HepG2 (cell line): ENCODE measurements at regions not wholly inside any gene's neighbourhood (a gene's known extent, or its start where the extent isn't known, plus 50 kb on each side); places are given as distances from the start of the nearest gene placed in this dataset.

Source experiments
- ATAC-seq: fragments of 200-7000 bp; cut with Tn5 transposase; 3 replicates; pipeline ENCODE4 v1.9.1; 2020; ENCODE audit warnings: mild to moderate bottlenecking, moderate library complexity
- BruUV-seq: library from RNA; stranded (reverse); fragments of 400-500 nt; replicated peaks from 2 replicates; lab custom pipeline; 2021; lab: Mats Ljungman, UMichigan
- CTCF ChIA-PET: fragments of 300-600 bp; formaldehyde crosslinking; extraction: SDS; loops from one replicate; lab custom pipeline; 2021; ENCODE audit warnings: low total read pairs, inconsistent platforms, low intra/inter-chr PET ratio; lab: Yijun Ruan, JAX
- POLR2A ChIA-PET: fragments of 350-600 bp; sonication (Branson Sonifier 250); formaldehyde crosslinking; loops from one replicate; lab custom pipeline; 2020; ENCODE audit warnings: antibody characterized with exemption, inconsistent platforms; lab: Yijun Ruan, JAX
- DNase-seq: peaks from one replicate; pipeline ENCODE4 v3.0.0-alpha.2; 2015; ENCODE audit warnings: low spot score
- FAIRE-seq: peaks from 3 replicates; lab custom pipeline; 2011; peaks lifted over from hg19 to GRCh38; lab: Jason Lieb, UNC
- H2AFZ ChIP-seq: one replicate; pipeline ENCODE4 v1.6.1; 2011; ENCODE audit warnings: low read length, inconsistent platforms
- H3K27ac ChIP-seq: fragments of 300-600 bp; 3 replicates; pipeline ENCODE4 v1.8.0; 2011; ENCODE audit warnings: mixed run types, mild to moderate bottlenecking, mixed read lengths, low read length, inconsistent platforms; ENCODE audit not compliant: insufficient read depth; ENCODE audit errors: extremely low read length
- H3K27me3 ChIP-seq, 2 experiments: fragments of 200-600 bp in 1 of 2; 2 replicates in 1 of 2; 3 replicates in 1 of 2; pipeline versions ENCODE4 v1.6.0 to v1.8.0; 2011; ENCODE audit warnings: low read length in 2 of 2, mild to moderate bottlenecking in 2 of 2, moderate library complexity in 2 of 2, inconsistent platforms in 1 of 2; ENCODE audit not compliant: insufficient read depth in 2 of 2, control insufficient read depth in 1 of 2
- H3K36me3 ChIP-seq, 2 experiments: fragments of 200-600 bp in 1 of 2; replicated peaks in 1 of 2; 2 replicates in 1 of 2; 3 replicates in 1 of 2; pipeline versions ENCODE4 v1.5.1 to v1.8.0; 2011; ENCODE audit warnings: low read length in 2 of 2, inconsistent platforms in 1 of 2; ENCODE audit not compliant: insufficient read depth in 2 of 2, control insufficient read depth in 1 of 2
- H3K4me1 ChIP-seq: 2 replicates; pipeline ENCODE4 v1.5.1; 2012; ENCODE audit warnings: low read length, inconsistent platforms; ENCODE audit not compliant: insufficient read depth
- H3K4me2 ChIP-seq: 2 replicates; pipeline ENCODE4 v1.6.0; 2011; ENCODE audit warnings: low read depth, low read length, inconsistent platforms
- H3K4me3 ChIP-seq, 3 experiments: fragments of 200-600 bp in 1 of 3; sonication (generic), shearing (Covaris generic) in 1 of 3; replicated peaks in 1 of 3; 2 replicates each; pipeline ENCODE4 v1.5.1; 2011 to 2016; ENCODE audit warnings: low read length in 3 of 3, inconsistent platforms in 2 of 3, low read depth in 2 of 3, mild to moderate bottlenecking in 2 of 3, control low read depth in 1 of 3, mixed read lengths in 1 of 3; ENCODE audit not compliant: insufficient read depth in 1 of 3
- H3K79me2 ChIP-seq: one replicate; pipeline ENCODE4 v1.6.1; 2011; ENCODE audit warnings: low read length, inconsistent platforms; ENCODE audit not compliant: insufficient read depth
- H3K9ac ChIP-seq: 2 replicates; pipeline ENCODE4 v1.6.0; 2011; ENCODE audit warnings: mild to moderate bottlenecking, low read depth, low read length, inconsistent platforms; ENCODE audit not compliant: insufficient read depth
- H3K9me3 ChIP-seq: 2 replicates; pipeline ENCODE4 v1.5.1; 2012; ENCODE audit warnings: mild to moderate bottlenecking, low read length
- H4K20me1 ChIP-seq: 2 replicates; pipeline ENCODE4 v1.6.0; 2011; ENCODE audit warnings: inconsistent platforms, mild to moderate bottlenecking, low read length, moderate library complexity; ENCODE audit not compliant: insufficient read depth
- ARNT2 ChIP-seq: sonication (generic); formaldehyde crosslinking; IDR thresholded peaks from 2 replicates; pipeline ENCODE4 v1.8.0; 2022; ENCODE audit warnings: mild to moderate bottlenecking, low read depth, missing genetic modification reagents, moderate library complexity
- ETS1 ChIP-seq: sonication (generic); formaldehyde crosslinking; IDR thresholded peaks from 2 replicates; pipeline ENCODE4 v1.4.0; 2020; ENCODE audit warnings: missing genetic modification reagents
- STAT6 ChIP-seq: sonication (generic); formaldehyde crosslinking; IDR thresholded peaks from 2 replicates; pipeline ENCODE4 v1.4.0; 2020; ENCODE audit warnings: missing genetic modification reagents, mild to moderate bottlenecking, borderline replicate concordance
- ZBTB7A ChIP-seq: sonication (generic); formaldehyde crosslinking; IDR thresholded peaks from 2 replicates; pipeline ENCODE4 v1.8.0; 2022; ENCODE audit warnings: mild to moderate bottlenecking, missing genetic modification reagents
- ZNF124 ChIP-seq: sonication (generic); formaldehyde crosslinking; IDR thresholded peaks from 2 replicates; pipeline ENCODE4 v1.4.0; 2020; ENCODE audit warnings: missing genetic modification reagents
- ZNF597 ChIP-seq: sonication (generic); formaldehyde crosslinking; IDR thresholded peaks from 2 replicates; pipeline ENCODE4 v1.5.0; 2020; ENCODE audit warnings: missing genetic modification reagents
- WGBS: methylation state at CpG from one replicate; pipeline ENCODE4 v1.1.6; 2017; ENCODE audit warnings: low lambda C conversion rate; 5-methylcytosine and 5-hydroxymethylcytosine counted together
- in situ Hi-C: cut with HindIII; loops from 2 replicates; pipeline ENCODE4 v1.10.0; 2017; ENCODE audit warnings: low pct_unique_long_range_greater_than_20kb; ENCODE audit not compliant: extremely low pct_ligation_motif_present
- intact Hi-C: fragments of 100-400 bp; cut with micrococcal nuclease; formaldehyde crosslinking; loops from one replicate; pipeline ENCODE4 v1.10.0; 2022; ENCODE audit not compliant: unreplicated experiment

GRCh38 chr15:70492240-70493177 is 270.8 kb downstream of the UACA start:
- no peaks in the 10 kb centered on the region for H3K9me3 ChIP-seq
- no peak overlapping the region for H2AFZ ChIP-seq
- H4K20me1 ChIP-seq, result no peaks in the 10 kb centered on the region
- no peak overlapping the region for H3K4me3 ChIP-seq
- peaks cover 15% of the 10 kb centered on the region for H3K4me1 ChIP-seq
- H3K27me3 ChIP-seq, result peaks cover 0 to 20% of the 10 kb centered on the region in 2 experiments; a peak in 3 of 5 replicates
- DNase-seq (no peak), FAIRE-seq (no peak), ATAC-seq (no peak; the same call in 2 of the 3 replicates)
- 54% methylated on average over 9 of the region's 20 CpGs for whole genome bisulfite sequencing
- in situ Hi-C loops (no loop called here), intact Hi-C loops (no loop called here)
- no peak overlapping the region for H3K27ac ChIP-seq
- TF ChIP-seq ZBTB7A (CRISPR knock-in tag), result no peak
- no peak for TF ChIP-seq ETS1
- TF ChIP-seq ZNF124 (CRISPR knock-in tag), result no peak
- no peak for TF ChIP-seq ARNT2
- TF ChIP-seq STAT6, result no peak
- TF ChIP-seq ZNF597 (CRISPR knock-in tag), result no peak
- no peaks in the 10 kb centered on the region for H3K36me3 ChIP-seq
- no peak overlapping the region for H3K9ac ChIP-seq
- BruUV-seq, result no TSS peak
- ChIA-PET CTCF (no interaction called here), POLR2A (no interaction called here)
- no peak overlapping the region for H3K4me2 ChIP-seq
- no peaks in the 10 kb centered on the region for H3K79me2 ChIP-seq
